DMS53 treated with DMSO at 0.1 percent for 48 hours (cell line): ENCODE measurements at regions not wholly inside any gene's neighbourhood (a gene's known extent, or its start where the extent isn't known, plus 50 kb on each side); places are given as distances from the start of the nearest gene placed in this dataset.

Experiments
- DNase-seq: peaks from one replicate; lab custom pipeline; 2025; ENCODE audit not compliant: unreplicated experiment; lab: John Stamatoyannopoulos, UW

GRCh38 chr1:70916034-70916427 lies 131.6 kb downstream of the PTGER3 start:
- DNase-seq = no peak

GRCh38 chr1:70919706-70920323 lies 127.8 kb downstream of the PTGER3 start:
- no peak for DNase-seq
